ENCODE measurements at regions not wholly inside any gene's neighbourhood (a gene's known extent, or its start where the extent isn't known, plus 50 kb on each side); places are given as distances from the start of the nearest gene placed in this dataset.

- TF ChIP-seq CTCF (IDR thresholded peaks at IDR 0.05): no peak
- no peak for TF ChIP-seq GABPA (IDR thresholded peaks at IDR 0.05; ENCODE audit: low read depth)
- TF ChIP-seq NFIC (IDR thresholded peaks at IDR 0.05; ENCODE audit: borderline replicate concordance): no peak
- no peak for TF ChIP-seq EZH2phosphoT487 (IDR thresholded peaks at IDR 0.05; ENCODE audit: borderline replicate concordance, low read depth)
- TF ChIP-seq ELF1 (IDR thresholded peaks at IDR 0.05): no peak
- no peak for TF ChIP-seq SMC3 (IDR thresholded peaks at IDR 0.05; ENCODE audit: low read depth, low read length)
- no peak for TF ChIP-seq RFX5 (IDR thresholded peaks at IDR 0.05; ENCODE audit: low read length)
- TF ChIP-seq POLR2AphosphoS5 (IDR thresholded peaks at IDR 0.05; ENCODE audit: low read depth, low read length): no peak
Measured at GRCh38 chr19:31826325-31826724, 477.1 kb upstream of the TSHZ3 start.

Data from SK-N-SH (cell line).